Fibroblast of skin of left quadriceps (primary cell): ENCODE measurements at regions not wholly inside any gene's neighbourhood (a gene's known extent, or its start where the extent isn't known, plus 50 kb on each side); places are given as distances from the start of the nearest gene placed in this dataset.

Experiments
- DNase-seq, 2 experiments: peaks; one replicate each; pipeline ENCODE4 v3.0.0-alpha.2; 2013; ENCODE audit warnings: low read depth in 2 of 2

DNA sequence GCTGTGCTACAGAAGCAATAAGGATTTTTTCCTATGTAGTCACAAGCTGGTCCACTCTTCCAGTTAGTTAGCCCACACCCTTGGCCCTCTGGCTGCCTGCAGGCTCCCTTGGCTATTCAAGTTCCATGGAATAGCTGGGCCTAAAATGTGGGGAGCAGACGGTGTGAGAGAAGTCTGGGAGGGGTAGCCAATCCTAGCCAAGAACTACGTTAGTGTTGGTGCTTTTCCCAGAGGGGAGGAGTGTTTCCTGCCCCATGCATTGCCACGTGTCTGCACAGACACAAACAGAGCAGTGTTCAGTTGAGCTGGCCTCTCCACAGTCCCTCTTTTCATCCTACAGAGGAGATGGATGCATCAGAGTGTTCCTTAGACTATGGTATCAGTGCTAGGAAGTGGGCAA lies 59.0 kb upstream of the IPO9 start:
- peak; percentile 64 to 67 for DNase-seq

- no peak for DNase-seq
Measured at GRCh38 chr1:201771466-201771865, 57.5 kb upstream of the IPO9 start.

GRCh38 chr1:201772178-201772577 lies 56.8 kb upstream of the IPO9 start:
- no peak for DNase-seq

DNA sequence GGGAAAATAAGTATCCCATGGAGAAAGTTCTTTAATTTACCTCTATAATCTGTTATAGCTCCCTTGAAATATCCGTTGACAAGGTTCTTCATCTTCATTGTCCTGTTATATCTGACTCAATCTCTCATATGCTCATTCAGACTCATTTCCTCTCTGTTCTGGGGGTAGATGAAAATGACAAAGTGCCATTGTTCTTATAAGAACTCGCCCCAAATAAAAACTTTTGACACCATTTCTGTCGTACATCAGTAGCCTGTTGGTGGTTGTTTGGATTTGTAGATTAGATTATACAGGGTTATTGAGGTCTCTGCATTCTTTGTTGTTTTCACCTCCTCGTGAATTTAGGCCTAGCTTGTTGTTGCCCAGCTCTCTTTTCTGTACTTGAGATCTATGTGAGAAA lies 55.2 kb upstream of the IPO9 start:
- no peak for DNase-seq

GRCh38 chr1:201774224-201774982 lies 54.6 kb upstream of the IPO9 start:
- peak; percentile 64 to 73 for DNase-seq

DNA sequence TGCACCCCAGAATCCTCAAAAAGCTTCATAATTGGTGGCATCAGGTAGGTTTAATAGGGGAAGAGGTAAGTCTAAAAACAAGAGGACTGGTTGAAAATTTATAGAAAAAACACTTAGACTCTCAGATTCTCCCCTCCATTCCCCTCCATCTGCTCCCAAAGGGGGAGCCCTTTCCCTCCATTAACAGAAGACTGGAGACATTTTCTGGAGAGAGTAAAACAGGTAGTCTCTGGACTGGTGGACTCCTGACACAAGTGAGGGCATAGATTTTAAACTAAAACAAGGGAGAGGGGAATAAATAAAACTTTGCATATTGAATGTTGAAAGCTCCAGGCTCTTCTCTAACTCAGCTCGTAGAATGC lies 54.0 kb upstream of the IPO9 start:
- DNase-seq, result no peak

- no peak for DNase-seq
Measured at GRCh38 chr1:201775380-201775779, 53.6 kb upstream of the IPO9 start.

GRCh38 chr1:201778279-201779065 lies 50.5 kb upstream of the IPO9 start:
- DNase-seq, result no peak
